Stimulated activated CD8-positive, alpha-beta memory T cell treated with anti-CD3 and anti-CD28 coated beads, Interleukin-2, amount 100 ng/mL, for 48 hours (primary cell): ENCODE measurements at regions not wholly inside any gene's neighbourhood (a gene's known extent, or its start where the extent isn't known, plus 50 kb on each side); places are given as distances from the start of the nearest gene placed in this dataset.

Source experiments
- DNase-seq, 2 donors: peaks; one replicate each; pipeline ENCODE4 v3.0.0-alpha.2; 2020; ENCODE audit warnings: low read depth in 2 of 2

DNA sequence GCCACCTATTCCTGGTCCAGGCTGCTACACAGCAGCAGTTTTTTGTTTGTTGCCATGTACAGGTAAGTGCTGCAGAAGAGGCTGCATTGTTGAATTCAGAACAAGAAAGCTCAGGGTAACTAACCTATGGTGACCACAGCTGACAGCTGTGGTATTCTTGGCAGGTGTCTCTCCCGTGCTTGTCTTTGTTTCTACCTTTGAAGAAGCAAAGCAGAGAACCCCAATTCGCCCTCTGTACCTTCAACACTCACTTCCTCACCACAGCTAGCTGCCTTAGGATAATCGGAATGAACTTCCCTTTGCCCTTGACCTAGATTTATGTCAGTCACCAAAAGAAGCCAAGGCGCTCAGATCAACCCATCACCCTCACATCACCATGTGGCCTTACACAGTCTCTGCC, 1703.3 kb upstream of the SLC10A2 start:
- no peak for DNase-seq

DNA sequence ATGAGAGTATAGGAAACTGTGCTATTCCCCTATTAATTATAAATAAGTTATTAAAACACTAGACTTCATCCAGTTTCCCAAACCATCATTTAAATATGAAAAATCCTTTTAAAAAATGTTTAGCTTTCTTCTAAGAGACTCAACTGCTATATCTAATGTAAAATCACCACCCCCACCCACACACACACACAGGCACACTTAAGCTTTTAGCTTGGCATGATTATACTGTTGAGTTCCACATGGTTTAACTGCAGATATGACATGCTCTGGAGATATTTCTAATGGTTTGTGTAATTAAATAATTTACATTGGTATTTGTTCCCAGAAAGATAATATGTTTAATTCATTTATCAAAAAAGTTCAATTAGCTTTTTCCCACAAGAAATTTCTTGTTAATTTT, 1700.1 kb upstream of the SLC10A2 start:
- no peak for DNase-seq

GRCh38 chr13:104764600-104764999, 1698.4 kb upstream of the SLC10A2 start:
- DNase-seq: no peak

GRCh38 chr13:104759069-104759468, 1692.9 kb upstream of the SLC10A2 start:
- DNase-seq: no peak

GRCh38 chr13:104757712-104758111, 1691.5 kb upstream of the SLC10A2 start:
- no peak for DNase-seq

DNA sequence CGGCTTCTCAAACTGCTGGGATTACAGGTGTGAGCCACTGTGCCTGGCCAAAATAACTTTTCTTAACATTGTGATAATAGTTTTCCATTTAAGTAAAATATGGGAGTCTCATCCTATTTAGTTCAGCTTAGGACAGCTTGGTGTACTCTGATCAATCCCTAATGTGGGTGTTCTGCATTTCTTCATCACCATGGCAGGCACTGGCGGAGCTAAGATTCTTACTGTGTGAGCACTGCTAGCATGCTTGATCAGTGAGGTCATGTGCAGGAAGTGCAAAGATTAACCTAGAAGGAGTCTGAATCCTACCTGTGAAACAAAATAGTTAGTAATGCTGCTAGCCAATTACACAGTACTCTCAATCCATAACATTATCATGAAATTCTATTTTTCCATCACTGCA, 1684.2 kb upstream of the SLC10A2 start:
- DNase-seq: no peak

DNA sequence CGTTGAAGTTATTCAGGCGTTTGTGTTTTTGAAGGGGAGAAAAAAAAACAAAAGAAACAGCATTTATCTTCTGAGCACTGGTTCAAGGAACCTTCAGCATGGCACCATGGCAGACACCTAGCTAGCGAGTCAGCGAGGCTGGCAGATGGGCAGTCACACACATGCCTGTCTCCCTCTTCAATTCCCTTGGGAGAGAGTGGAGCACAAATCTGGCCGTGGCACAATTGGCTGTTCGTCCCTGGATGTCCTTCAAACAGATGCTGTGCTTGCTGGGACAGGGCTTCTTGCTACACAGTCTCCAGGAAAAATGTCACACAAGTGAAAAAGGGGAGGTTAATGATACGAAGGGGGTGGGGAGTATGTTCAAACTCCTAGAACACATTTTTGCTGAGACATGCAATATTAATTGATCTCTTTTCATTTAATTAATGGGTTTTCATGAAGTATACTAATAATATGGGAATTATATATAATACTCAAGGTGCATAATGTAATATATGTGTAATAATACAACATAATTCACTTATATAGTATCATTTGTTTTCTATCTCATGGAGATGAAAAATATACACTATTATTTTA, 1674.5 kb upstream of the SLC10A2 start:
- no peak for DNase-seq

DNA sequence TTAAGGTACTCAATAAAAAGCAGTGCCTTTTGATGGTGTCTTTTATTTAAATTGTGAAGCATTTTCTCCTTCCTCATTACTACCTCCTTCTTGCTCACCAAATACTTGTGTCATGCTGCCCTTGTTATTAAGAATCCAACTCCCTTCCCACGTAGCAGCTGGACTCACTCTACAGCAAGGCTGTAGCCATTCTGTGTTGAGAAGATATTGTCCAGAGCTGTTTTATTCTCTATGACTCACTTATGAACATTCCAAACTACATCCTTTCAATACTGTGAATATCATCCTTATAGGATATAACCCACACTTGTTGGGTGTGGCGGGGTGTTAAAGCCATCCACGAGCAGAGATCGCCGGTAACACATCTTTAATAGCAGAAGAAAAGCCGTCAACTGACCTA, 1671.5 kb upstream of the SLC10A2 start:
- DNase-seq: no peak

- no peak for DNase-seq
Measured at GRCh38 chr13:104733427-104733826, 1667.2 kb upstream of the SLC10A2 start.

- DNase-seq: no peak
Measured at GRCh38 chr13:104715111-104715510, 1648.9 kb upstream of the SLC10A2 start.

GRCh38 chr13:104705031-104705750, 1639.0 kb upstream of the SLC10A2 start:
- no peak for DNase-seq

DNA sequence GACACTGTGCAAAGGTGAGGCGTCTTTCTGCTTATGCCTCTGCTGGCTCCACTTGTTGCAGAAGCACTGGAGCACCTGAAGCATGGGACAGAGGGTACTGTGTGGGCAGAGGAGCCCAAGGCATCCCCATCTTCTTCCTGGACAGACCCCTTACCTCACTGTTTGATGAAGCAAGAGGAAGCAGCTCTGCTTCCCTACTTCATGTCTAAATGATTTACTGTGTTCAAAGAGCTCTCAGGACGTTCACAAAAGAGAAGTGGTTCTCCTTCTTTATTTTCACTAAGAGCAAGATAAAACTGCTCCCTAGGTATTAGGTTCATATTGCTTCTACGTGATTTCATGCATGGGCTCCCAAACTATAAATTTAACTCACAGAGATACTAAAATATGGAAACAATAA, 1635.4 kb upstream of the SLC10A2 start:
- DNase-seq: no peak

GRCh38 chr13:104694397-104694796, 1628.2 kb upstream of the SLC10A2 start:
- DNase-seq: no peak

DNA sequence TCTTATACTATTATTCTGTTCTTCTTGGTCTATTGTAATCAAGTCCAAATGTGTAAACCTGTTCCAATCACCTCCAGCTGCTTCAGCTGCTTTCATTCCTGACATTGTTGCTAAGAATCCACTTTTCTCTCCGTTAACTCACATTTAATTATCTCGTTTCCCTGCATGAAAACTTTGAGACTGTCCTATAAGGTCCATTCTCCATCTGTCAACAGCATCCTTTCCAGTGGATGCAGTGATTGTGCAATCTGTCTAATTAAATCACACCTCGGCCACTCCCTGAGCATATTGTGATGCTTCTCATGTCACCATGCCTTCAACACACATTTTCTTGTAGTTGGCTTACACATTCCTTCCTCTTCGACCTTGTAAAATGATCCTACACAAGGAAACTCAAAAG, 1626.9 kb upstream of the SLC10A2 start:
- no peak for DNase-seq

GRCh38 chr13:104691767-104692467, 1625.7 kb upstream of the SLC10A2 start:
- DNase-seq: no peak

- no peak for DNase-seq
Measured at GRCh38 chr13:104686484-104686883, 1620.3 kb upstream of the SLC10A2 start.

GRCh38 chr13:104683789-104684188, 1617.6 kb upstream of the SLC10A2 start:
- DNase-seq: no peak

DNA sequence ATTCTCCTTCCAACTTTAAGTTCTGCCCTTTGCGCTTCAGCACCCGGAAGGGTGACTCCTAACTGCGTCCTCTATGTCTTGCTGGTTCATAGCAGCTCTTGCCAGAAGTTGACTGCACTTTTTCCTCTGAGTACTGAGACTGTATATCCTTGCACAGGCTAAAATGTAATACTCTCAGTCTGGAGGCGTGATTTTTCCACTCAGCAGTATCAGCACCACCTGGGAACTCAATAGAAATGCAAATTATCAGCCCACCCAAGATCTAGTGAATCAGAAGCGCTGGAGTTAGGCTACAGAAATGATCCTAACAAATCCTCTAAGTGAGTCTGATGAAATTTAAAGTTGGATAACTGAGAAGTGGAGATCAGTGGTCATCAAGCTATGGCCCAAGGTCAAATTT, 1611.9 kb upstream of the SLC10A2 start:
- DNase-seq: no peak

DNA sequence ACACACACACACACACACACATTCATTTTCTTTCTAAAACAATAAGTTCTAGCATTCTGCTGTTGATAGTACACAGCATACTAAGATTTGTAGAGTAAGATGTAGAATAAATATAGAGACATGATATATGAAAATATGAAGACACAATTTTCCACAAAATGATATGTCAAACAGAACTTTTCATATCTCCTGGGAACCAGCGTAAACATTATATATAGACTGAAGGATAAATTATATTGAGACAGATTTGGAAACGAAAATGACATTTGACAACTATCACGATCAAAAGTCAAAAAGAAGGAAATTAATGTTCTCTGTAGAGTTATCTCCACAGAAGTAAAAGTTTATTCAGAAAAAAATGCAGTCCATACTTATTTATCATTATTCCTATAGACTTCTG, 1605.7 kb upstream of the SLC10A2 start:
- DNase-seq: no peak

GRCh38 chr13:104657196-104657595, 1591.0 kb upstream of the SLC10A2 start:
- no peak for DNase-seq

DNA sequence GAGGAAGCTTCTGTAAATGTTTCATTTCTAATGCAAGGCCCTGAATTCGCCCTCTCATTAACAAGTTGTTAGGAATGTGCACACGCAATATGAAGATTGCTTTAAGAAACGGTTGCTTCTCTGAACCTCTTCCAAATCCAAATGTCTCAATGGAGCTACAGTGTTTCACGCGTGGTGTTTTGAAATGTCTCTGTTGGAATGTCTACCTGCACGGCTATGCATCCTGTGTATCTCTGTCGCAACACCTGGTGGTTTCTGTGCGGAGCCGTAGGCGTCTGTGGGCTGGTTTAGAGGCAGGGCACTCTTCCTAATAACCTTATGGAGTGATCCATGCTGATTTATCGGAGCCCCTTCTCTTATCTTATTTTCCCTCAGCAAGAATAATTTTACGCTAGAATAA, 1584.2 kb upstream of the SLC10A2 start:
- no peak for DNase-seq

GRCh38 chr13:104648291-104648690, 1582.1 kb upstream of the SLC10A2 start:
- DNase-seq: no peak

GRCh38 chr13:104645786-104646185, 1579.6 kb upstream of the SLC10A2 start:
- no peak for DNase-seq
